Prostate gland (tissue), 2 donors: ENCODE measurements at regions not wholly inside any gene's neighbourhood (a gene's known extent, or its start where the extent isn't known, plus 50 kb on each side); places are given as distances from the start of the nearest gene placed in this dataset.

Source experiments
- DNase-seq: peaks from one replicate; pipeline ENCODE4 v3.0.0-alpha.2; 2019; ENCODE audit warnings: low spot score
- H3K27ac ChIP-seq, 2 donors: fragments of 200-600 bp; sonication (generic); 2 replicates each; pipeline ENCODE4 v1.5.1; 2017 to 2019
- H3K27me3 ChIP-seq: fragments of 200-600 bp; sonication (generic); replicated peaks from 2 replicates; pipeline ENCODE4 v1.5.1; 2019; ENCODE audit not compliant: insufficient read depth
- H3K36me3 ChIP-seq, 2 donors: fragments of 200-600 bp; sonication (generic); 1 replicate in 1 of 2; 2 replicates in 1 of 2; pipeline versions ENCODE4 v1.5.1 to v1.8.1; 2017 to 2019
- H3K4me1 ChIP-seq: fragments of 200-600 bp; sonication (generic); replicated peaks from 2 replicates; pipeline ENCODE4 v1.5.1; 2019
- H3K4me3 ChIP-seq, 2 donors: fragments of 200-600 bp; sonication (generic); 2 replicates each; pipeline ENCODE4 v1.5.1; 2017 to 2019
- H3K9me3 ChIP-seq: fragments of 200-600 bp; sonication (generic); 2 replicates; pipeline ENCODE4 v1.5.1; 2017
- CTCF ChIP-seq, 4 experiments: fragments of 200-600 bp in 2 of 4; fragments of 450-650 bp in 2 of 4; sonication (generic) in 2 of 4; IDR thresholded peaks; 1 replicate in 3 of 4; 2 replicates in 1 of 4; pipeline ENCODE4 v1.5.1; 2016 to 2019; ENCODE audit warnings: antibody characterized with exemption in 4 of 4, mild to moderate bottlenecking in 2 of 4, moderate library complexity in 2 of 4
- POLR2A ChIP-seq: fragments of 450-650 bp; IDR thresholded peaks from one replicate; pipeline ENCODE4 v1.6.1; 2016; ENCODE audit warnings: antibody characterized with exemption, mild to moderate bottlenecking
- POLR2AphosphoS5 ChIP-seq: sonication (generic); formaldehyde crosslinking; IDR thresholded peaks from one replicate; pipeline ENCODE4 v1.6.1; 2017; ENCODE audit warnings: antibody characterized with exemption
- WGBS: methylation state at CpG from one replicate; pipeline ENCODE4 v1.1.5; 2018; 5-methylcytosine and 5-hydroxymethylcytosine counted together
- intact Hi-C: fragments of 100-400 bp; cut with DNase I; formaldehyde crosslinking; loops from one replicate; pipeline ENCODE4 v1.14.2; 2022

- TF ChIP-seq CTCF (IDR thresholded peaks at IDR 0.05) (no peak), POLR2AphosphoS5 (peak; percentile 33)
- intact Hi-C loops: no loop called here
Measured at GRCh38 chr21:27725916-27726315, 759.0 kb upstream of the ADAMTS5 start.

GRCh38 chr21:27722095-27722494 lies 755.2 kb upstream of the ADAMTS5 start:
- Histone ChIP-seq H3K4me3 (no peak overlapping the region), H3K27me3 (no peaks in the 10 kb centered on the region), H3K9me3 (no peaks in the 10 kb centered on the region), H3K4me1 (no peaks in the 10 kb centered on the region), H3K36me3 (no peaks in the 10 kb centered on the region), H3K27ac (no peak overlapping the region)
- no peak for DNase-seq
- no peak for TF ChIP-seq POLR2A
- TF ChIP-seq POLR2AphosphoS5: no peak
- no peak for TF ChIP-seq CTCF (IDR thresholded peaks at IDR 0.05)
- intact Hi-C loops: no loop called here

More at GRCh38 chr21:27725916-27726315, 759.0 kb upstream of the ADAMTS5 start:
- DNase-seq: no peak
- 65% methylated on average over 1 of the region's 1 CpG for WGBS
- Histone ChIP-seq H3K9me3 (no peaks in the 10 kb centered on the region), H3K4me1 (no peaks in the 10 kb centered on the region), H3K4me3 (no peak overlapping the region), H3K27me3 (no peaks in the 10 kb centered on the region), H3K36me3 (no peaks in the 10 kb centered on the region), H3K27ac (no peak overlapping the region)

GRCh38 chr21:27721675-27722074 lies 754.8 kb upstream of the ADAMTS5 start:
- Histone ChIP-seq H3K36me3 (no peaks in the 10 kb centered on the region), H3K27ac (no peak overlapping the region), H3K9me3 (no peaks in the 10 kb centered on the region), H3K27me3 (no peaks in the 10 kb centered on the region), H3K4me3 (no peak overlapping the region), H3K4me1 (no peaks in the 10 kb centered on the region)
- TF ChIP-seq POLR2A (no peak), CTCF (IDR thresholded peaks at IDR 0.05) (no peak), POLR2AphosphoS5 (no peak)
- intact Hi-C loops: no loop called here
- DNase-seq: no peak
- 67% methylated on average over 2 of the region's 2 CpGs for WGBS

GRCh38 chr21:27719226-27719625 lies 752.3 kb upstream of the ADAMTS5 start:
- Histone ChIP-seq H3K27ac (no peak overlapping the region), H3K4me3 (no peak overlapping the region), H3K36me3 (no peaks in the 10 kb centered on the region), H3K27me3 (no peaks in the 10 kb centered on the region), H3K9me3 (no peaks in the 10 kb centered on the region), H3K4me1 (no peaks in the 10 kb centered on the region)
- WGBS: 92% methylated on average over 4 of the region's 4 CpGs
- DNase-seq: no peak
- TF ChIP-seq CTCF (IDR thresholded peaks at IDR 0.05) (no peak), POLR2A (no peak), POLR2AphosphoS5 (no peak)
- intact Hi-C loops: no loop called here

- DNase-seq: no peak
- 89% methylated on average over 1 of the region's 1 CpG for WGBS
- no peaks in the 10 kb centered on the region for H3K4me1 ChIP-seq
- TF ChIP-seq CTCF (IDR thresholded peaks at IDR 0.05) (no peak), POLR2A (no peak), POLR2AphosphoS5 (no peak)
- H3K27ac ChIP-seq: no peak overlapping the region
- H3K36me3 ChIP-seq: no peaks in the 10 kb centered on the region
- intact Hi-C loops: no loop called here
- H3K4me3 ChIP-seq: no peak overlapping the region
- H3K9me3 ChIP-seq: no peaks in the 10 kb centered on the region
- no peaks in the 10 kb centered on the region for H3K27me3 ChIP-seq
Measured at GRCh38 chr21:27715131-27715530, 748.2 kb upstream of the ADAMTS5 start.
